ENCODE measurements at regions not wholly inside any gene's neighbourhood (a gene's known extent, or its start where the extent isn't known, plus 50 kb on each side); places are given as distances from the start of the nearest gene placed in this dataset.

DNA sequence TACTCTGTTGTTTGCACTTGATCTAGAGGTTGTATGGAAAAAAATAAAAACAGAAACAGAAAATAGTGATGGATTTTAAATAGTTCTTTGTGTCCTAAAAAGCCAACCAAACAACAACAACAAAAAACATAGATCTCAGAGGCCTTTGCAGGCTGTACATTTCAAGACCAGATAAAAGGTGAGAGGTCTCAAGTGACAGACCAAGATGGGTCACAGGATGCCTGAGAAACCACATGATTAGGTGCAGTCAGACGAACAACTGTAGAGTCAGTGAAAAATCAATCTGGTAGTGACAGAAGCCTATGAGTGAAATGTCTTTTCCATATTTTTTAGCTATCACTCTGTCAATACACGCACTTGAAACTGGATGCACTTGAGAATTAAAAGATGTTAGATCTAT lies 193.5 kb upstream of the SAMSN1 start:
- TF ChIP-seq, protein P1, sequence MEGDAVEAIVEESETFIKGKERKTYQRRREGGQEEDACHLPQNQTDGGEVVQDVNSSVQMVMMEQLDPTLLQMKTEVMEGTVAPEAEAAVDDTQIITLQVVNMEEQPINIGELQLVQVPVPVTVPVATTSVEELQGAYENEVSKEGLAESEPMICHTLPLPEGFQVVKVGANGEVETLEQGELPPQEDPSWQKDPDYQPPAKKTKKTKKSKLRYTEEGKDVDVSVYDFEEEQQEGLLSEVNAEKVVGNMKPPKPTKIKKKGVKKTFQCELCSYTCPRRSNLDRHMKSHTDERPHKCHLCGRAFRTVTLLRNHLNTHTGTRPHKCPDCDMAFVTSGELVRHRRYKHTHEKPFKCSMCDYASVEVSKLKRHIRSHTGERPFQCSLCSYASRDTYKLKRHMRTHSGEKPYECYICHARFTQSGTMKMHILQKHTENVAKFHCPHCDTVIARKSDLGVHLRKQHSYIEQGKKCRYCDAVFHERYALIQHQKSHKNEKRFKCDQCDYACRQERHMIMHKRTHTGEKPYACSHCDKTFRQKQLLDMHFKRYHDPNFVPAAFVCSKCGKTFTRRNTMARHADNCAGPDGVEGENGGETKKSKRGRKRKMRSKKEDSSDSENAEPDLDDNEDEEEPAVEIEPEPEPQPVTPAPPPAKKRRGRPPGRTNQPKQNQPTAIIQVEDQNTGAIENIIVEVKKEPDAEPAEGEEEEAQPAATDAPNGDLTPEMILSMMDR (IDR thresholded peaks at IDR 0.05 in 4 of 5, conservative IDR thresholded peaks at IDR 0.05 in 1 of 5), result no peak
- no peak for TF ChIP-seq POLR2A (IDR thresholded peaks at IDR 0.05)
